Neural crest cell (in vitro differentiated cells): ENCODE measurements at regions not wholly inside any gene's neighbourhood (a gene's known extent, or its start where the extent isn't known, plus 50 kb on each side); places are given as distances from the start of the nearest gene placed in this dataset.

ENCODE experiments used
- DNase-seq: peaks from one replicate; pipeline ENCODE4 v3.0.0; 2021; ENCODE audit warnings: low read depth, mixed read lengths, low spot score
- H3K27ac Mint-ChIP-seq: one replicate; pipeline ENCODE4 v1.8.0; 2021; ENCODE audit warnings: mild to moderate bottlenecking, mixed read lengths; ENCODE audit not compliant: unreplicated experiment
- H3K27me3 Mint-ChIP-seq: 2 replicates; pipeline ENCODE4 v1.8.0; 2021; ENCODE audit warnings: low read depth, mild to moderate bottlenecking, mixed read lengths
- H3K36me3 Mint-ChIP-seq: 2 replicates; pipeline ENCODE4 v1.8.0; 2021; ENCODE audit warnings: low read depth, mild to moderate bottlenecking, mixed read lengths
- H3K4me1 Mint-ChIP-seq: 2 replicates; pipeline ENCODE4 v1.8.0; 2021; ENCODE audit warnings: mixed read lengths
- H3K4me3 Mint-ChIP-seq: one replicate; pipeline ENCODE4 v1.8.0; 2021; ENCODE audit warnings: mild to moderate bottlenecking, mixed read lengths
- H3K9me3 Mint-ChIP-seq: 2 replicates; pipeline ENCODE4 v1.8.0; 2021; ENCODE audit warnings: mixed read lengths
- CTCF ChIP-seq: fragments of 200-600 bp; sonication (generic); conservative IDR thresholded peaks from 2 replicates; pipeline ENCODE4 v1.5.0; 2021; ENCODE audit warnings: antibody characterized with exemption, mild to moderate bottlenecking

GRCh38 chr3:76940181-76940770, 99.6 kb upstream of the ROBO2 start:
- peaks cover 6% of the 10 kb centered on the region for H3K9me3 Mint-ChIP-seq
- no peaks in the 10 kb centered on the region for H3K4me1 Mint-ChIP-seq
- DNase-seq: no peak
- no peak overlapping the region for H3K27ac Mint-ChIP-seq
- TF ChIP-seq CTCF: no peak
- H3K4me3 Mint-ChIP-seq: no peak overlapping the region
- no peaks in the 10 kb centered on the region for H3K36me3 Mint-ChIP-seq
- H3K27me3 Mint-ChIP-seq: no peaks in the 10 kb centered on the region

- Mint-ChIP-seq H3K36me3 (no peaks in the 10 kb centered on the region), H3K4me3 (no peak overlapping the region), H3K4me1 (no peaks in the 10 kb centered on the region), H3K9me3 (peaks cover 4% of the 10 kb centered on the region), H3K27ac (no peak overlapping the region), H3K27me3 (no peaks in the 10 kb centered on the region)
- no peak for DNase-seq
- TF ChIP-seq CTCF: no peak
These were observed 98.5 kb upstream of the ROBO2 start for GRCh38 chr3:76941376-76941775.

GRCh38 chr3:76942101-76942500, 97.8 kb upstream of the ROBO2 start:
- H3K4me1 Mint-ChIP-seq: no peaks in the 10 kb centered on the region
- H3K27me3 Mint-ChIP-seq: no peaks in the 10 kb centered on the region
- no peak overlapping the region for H3K4me3 Mint-ChIP-seq
- DNase-seq: no peak
- peaks cover 4% of the 10 kb centered on the region for H3K9me3 Mint-ChIP-seq
- TF ChIP-seq CTCF: no peak
- no peaks in the 10 kb centered on the region for H3K36me3 Mint-ChIP-seq
- no peak overlapping the region for H3K27ac Mint-ChIP-seq

GRCh38 chr3:76943058-76943457, 96.8 kb upstream of the ROBO2 start:
- no peak for DNase-seq
- Mint-ChIP-seq H3K27ac (no peak overlapping the region), H3K27me3 (no peaks in the 10 kb centered on the region), H3K36me3 (no peaks in the 10 kb centered on the region), H3K9me3 (peaks cover 4% of the 10 kb centered on the region), H3K4me3 (no peak overlapping the region), H3K4me1 (no peaks in the 10 kb centered on the region)
- no peak for TF ChIP-seq CTCF

GRCh38 chr3:76943671-76944070, 96.2 kb upstream of the ROBO2 start:
- Mint-ChIP-seq H3K9me3 (peaks cover 4% of the 10 kb centered on the region), H3K27me3 (no peaks in the 10 kb centered on the region), H3K4me3 (no peak overlapping the region), H3K27ac (no peak overlapping the region), H3K4me1 (no peaks in the 10 kb centered on the region), H3K36me3 (no peaks in the 10 kb centered on the region)
- TF ChIP-seq CTCF: no peak
- DNase-seq: no peak
